Neural crest cell (in vitro differentiated cells): ENCODE measurements at regions not wholly inside any gene's neighbourhood (a gene's known extent, or its start where the extent isn't known, plus 50 kb on each side); places are given as distances from the start of the nearest gene placed in this dataset.
A peak's percentile ranks its signal among the peaks of the same experiment; 100 is the strongest.

Experiments
- DNase-seq: peaks from one replicate; pipeline ENCODE4 v3.0.0; 2021; ENCODE audit warnings: low read depth, mixed read lengths, low spot score
- H3K27ac Mint-ChIP-seq: one replicate; pipeline ENCODE4 v1.8.0; 2021; ENCODE audit warnings: mild to moderate bottlenecking, mixed read lengths; ENCODE audit not compliant: unreplicated experiment
- H3K27me3 Mint-ChIP-seq: 2 replicates; pipeline ENCODE4 v1.8.0; 2021; ENCODE audit warnings: low read depth, mild to moderate bottlenecking, mixed read lengths
- H3K36me3 Mint-ChIP-seq: 2 replicates; pipeline ENCODE4 v1.8.0; 2021; ENCODE audit warnings: low read depth, mild to moderate bottlenecking, mixed read lengths
- H3K4me1 Mint-ChIP-seq: 2 replicates; pipeline ENCODE4 v1.8.0; 2021; ENCODE audit warnings: mixed read lengths
- H3K4me3 Mint-ChIP-seq: one replicate; pipeline ENCODE4 v1.8.0; 2021; ENCODE audit warnings: mild to moderate bottlenecking, mixed read lengths
- H3K9me3 Mint-ChIP-seq: 2 replicates; pipeline ENCODE4 v1.8.0; 2021; ENCODE audit warnings: mixed read lengths
- TF ChIP-seq, protein P1 (sequence below): fragments of 200-600 bp; sonication (generic); conservative IDR thresholded peaks from 2 replicates; pipeline ENCODE4 v1.5.0; 2021; ENCODE audit warnings: antibody characterized with exemption, mild to moderate bottlenecking

DNA sequence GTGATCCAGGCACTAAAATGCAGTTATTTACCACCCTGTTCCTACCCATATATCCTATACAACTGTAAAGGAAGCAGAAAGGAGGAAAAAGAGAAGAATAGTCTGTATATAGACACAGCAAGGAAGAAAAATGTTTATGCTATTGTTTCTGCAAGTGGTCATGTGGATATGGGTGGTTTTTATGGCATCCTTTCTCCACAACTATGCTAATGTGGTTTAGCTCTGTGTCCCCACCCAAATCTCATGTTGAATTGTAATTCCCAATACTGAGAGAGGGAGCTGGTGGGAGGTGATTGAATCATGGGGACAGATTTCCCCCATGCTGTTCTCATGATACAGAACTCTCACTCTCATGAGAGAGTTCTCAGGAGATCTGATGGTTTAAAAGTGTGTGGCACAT is 439.8 kb downstream of the ZSWIM6 start:
- no peak overlapping the region for H3K4me3 Mint-ChIP-seq
- H3K27me3 Mint-ChIP-seq: no peaks in the 10 kb centered on the region
- no peak overlapping the region for H3K27ac Mint-ChIP-seq
- peaks cover 5% of the 10 kb centered on the region for H3K9me3 Mint-ChIP-seq
- H3K36me3 Mint-ChIP-seq: peaks cover 5% of the 10 kb centered on the region
- H3K4me1 Mint-ChIP-seq: no peaks in the 10 kb centered on the region
- DNase-seq: no peak
- TF ChIP-seq, protein P1, sequence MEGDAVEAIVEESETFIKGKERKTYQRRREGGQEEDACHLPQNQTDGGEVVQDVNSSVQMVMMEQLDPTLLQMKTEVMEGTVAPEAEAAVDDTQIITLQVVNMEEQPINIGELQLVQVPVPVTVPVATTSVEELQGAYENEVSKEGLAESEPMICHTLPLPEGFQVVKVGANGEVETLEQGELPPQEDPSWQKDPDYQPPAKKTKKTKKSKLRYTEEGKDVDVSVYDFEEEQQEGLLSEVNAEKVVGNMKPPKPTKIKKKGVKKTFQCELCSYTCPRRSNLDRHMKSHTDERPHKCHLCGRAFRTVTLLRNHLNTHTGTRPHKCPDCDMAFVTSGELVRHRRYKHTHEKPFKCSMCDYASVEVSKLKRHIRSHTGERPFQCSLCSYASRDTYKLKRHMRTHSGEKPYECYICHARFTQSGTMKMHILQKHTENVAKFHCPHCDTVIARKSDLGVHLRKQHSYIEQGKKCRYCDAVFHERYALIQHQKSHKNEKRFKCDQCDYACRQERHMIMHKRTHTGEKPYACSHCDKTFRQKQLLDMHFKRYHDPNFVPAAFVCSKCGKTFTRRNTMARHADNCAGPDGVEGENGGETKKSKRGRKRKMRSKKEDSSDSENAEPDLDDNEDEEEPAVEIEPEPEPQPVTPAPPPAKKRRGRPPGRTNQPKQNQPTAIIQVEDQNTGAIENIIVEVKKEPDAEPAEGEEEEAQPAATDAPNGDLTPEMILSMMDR: no peak

DNA sequence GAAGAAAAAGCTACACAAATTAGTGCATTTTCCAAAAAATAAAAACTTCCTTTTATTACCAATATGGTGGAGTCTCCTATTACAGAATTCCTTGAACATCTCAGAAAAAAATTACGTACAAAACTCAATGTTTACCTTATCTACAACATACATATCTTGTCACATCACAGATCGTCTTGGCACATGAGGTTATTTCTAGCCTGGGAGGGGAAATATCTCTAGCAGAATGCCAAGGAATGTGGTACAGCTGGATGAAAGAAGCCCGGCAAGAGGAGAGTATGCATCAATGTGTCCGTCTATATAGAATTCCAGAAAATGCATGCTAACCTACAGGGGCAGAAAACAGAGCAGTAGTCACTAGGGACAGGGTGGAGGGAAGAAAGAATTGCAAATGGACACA is 443.8 kb downstream of the ZSWIM6 start:
- no peaks in the 10 kb centered on the region for H3K4me1 Mint-ChIP-seq
- H3K9me3 Mint-ChIP-seq: peaks cover 2% of the 10 kb centered on the region
- peaks cover 2% of the 10 kb centered on the region for H3K36me3 Mint-ChIP-seq
- H3K27ac Mint-ChIP-seq: no peak overlapping the region
- H3K27me3 Mint-ChIP-seq: no peaks in the 10 kb centered on the region
- DNase-seq: no peak
- no peak overlapping the region for H3K4me3 Mint-ChIP-seq
- TF ChIP-seq, protein P1: no peak

DNA sequence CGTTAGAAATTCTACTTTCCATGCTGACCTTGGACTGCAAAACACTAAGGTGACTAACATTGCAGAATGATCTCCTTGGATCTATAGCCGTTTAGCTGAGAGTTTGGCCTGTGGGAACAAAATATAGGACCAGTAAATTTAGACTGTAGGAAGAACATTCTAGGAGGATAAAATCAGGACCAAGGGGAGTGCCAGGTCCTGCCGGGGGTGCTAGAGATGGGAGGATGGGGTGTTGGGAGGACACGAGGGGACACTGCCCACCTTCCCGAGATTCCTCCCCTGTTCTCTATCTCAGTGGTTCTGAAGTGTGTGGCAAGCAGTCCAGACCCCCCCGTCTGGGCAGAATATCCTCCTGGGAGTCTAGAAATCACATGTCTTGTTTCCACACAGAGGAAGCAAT is 445.2 kb downstream of the ZSWIM6 start:
- TF ChIP-seq, protein P1: no peak
- Mint-ChIP-seq H3K9me3 (no peaks in the 10 kb centered on the region), H3K4me1 (no peaks in the 10 kb centered on the region), H3K27me3 (no peaks in the 10 kb centered on the region), H3K36me3 (no peaks in the 10 kb centered on the region), H3K4me3 (no peak overlapping the region), H3K27ac (peak overlapping the region; percentile 58)
- DNase-seq: no peak

DNA sequence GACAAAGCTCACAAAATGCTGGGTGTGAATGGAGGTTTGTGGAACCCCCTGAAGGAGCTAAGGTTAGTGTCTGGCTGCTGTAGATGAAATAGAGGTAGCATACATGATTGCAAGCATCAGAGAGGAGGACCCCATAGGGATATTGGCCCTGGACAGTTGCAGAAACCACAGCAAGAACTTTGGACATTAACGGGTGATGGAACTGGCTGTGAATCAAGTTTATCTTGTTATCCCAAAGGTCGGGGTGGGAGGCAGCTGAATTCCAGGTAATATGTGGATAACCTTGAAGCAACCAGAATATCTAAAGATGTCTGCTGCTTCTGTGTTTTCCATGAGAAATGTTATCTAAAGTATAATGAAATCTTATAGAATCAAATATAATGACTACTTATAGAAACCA is 447.7 kb downstream of the ZSWIM6 start:
- H3K36me3 Mint-ChIP-seq: no peaks in the 10 kb centered on the region
- H3K27ac Mint-ChIP-seq: no peak overlapping the region
- H3K4me1 Mint-ChIP-seq: no peaks in the 10 kb centered on the region
- no peaks in the 10 kb centered on the region for H3K9me3 Mint-ChIP-seq
- no peak overlapping the region for H3K4me3 Mint-ChIP-seq
- H3K27me3 Mint-ChIP-seq: no peaks in the 10 kb centered on the region
- no peak for DNase-seq
- TF ChIP-seq, protein P1: no peak

DNA sequence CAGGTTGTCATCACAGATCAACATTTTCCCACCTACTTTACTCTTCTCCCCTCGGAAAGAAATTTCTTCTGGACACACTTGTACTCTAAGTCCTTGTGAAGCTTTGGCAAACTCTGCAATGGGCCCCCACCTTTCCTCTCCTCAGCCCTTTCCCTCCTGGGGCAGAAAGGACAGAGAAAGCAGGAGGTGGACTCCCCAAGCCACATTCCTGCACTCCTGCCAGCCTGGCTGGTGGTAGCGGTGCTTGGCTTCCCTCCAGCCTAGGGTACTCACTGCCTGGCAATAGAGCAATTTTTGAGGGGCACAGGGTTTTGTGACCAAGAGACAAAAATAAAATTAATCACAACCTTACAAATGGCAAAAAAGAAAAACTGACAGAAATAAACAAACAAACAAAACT is 451.4 kb downstream of the ZSWIM6 start:
- no peak overlapping the region for H3K4me3 Mint-ChIP-seq
- H3K4me1 Mint-ChIP-seq: peaks cover 1% of the 10 kb centered on the region
- peaks cover 5% of the 10 kb centered on the region for H3K9me3 Mint-ChIP-seq
- H3K27me3 Mint-ChIP-seq: no peaks in the 10 kb centered on the region
- DNase-seq: no peak
- TF ChIP-seq, protein P1: no peak
- no peak overlapping the region for H3K27ac Mint-ChIP-seq
- H3K36me3 Mint-ChIP-seq: no peaks in the 10 kb centered on the region

DNA sequence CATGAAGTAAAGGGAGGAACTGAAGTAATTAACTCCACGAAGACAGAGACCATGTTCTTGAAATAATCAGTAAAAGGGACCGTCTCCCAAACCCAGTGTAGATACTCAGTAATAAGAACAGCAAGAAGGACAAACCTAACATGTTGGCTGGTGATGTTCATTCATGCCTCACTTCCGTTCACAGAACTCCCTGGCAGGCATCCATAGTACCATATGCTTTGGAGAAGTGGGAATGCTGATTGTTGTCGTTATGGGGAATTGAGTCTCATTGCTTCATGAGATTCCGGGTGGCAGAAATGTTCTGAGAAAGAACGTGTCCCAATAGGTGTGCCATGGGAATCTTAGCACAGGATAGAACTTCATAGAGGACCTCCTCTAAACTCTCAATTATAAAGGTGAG is 452.3 kb downstream of the ZSWIM6 start:
- H3K36me3 Mint-ChIP-seq: no peaks in the 10 kb centered on the region
- no peak overlapping the region for H3K27ac Mint-ChIP-seq
- H3K4me3 Mint-ChIP-seq: no peak overlapping the region
- H3K27me3 Mint-ChIP-seq: no peaks in the 10 kb centered on the region
- no peak for DNase-seq
- H3K4me1 Mint-ChIP-seq: peaks cover 6% of the 10 kb centered on the region
- peaks cover 5% of the 10 kb centered on the region for H3K9me3 Mint-ChIP-seq
- TF ChIP-seq, protein P1: no peak
